ENCODE measurements at regions not wholly inside any gene's neighbourhood (a gene's known extent, or its start where the extent isn't known, plus 50 kb on each side); places are given as distances from the start of the nearest gene placed in this dataset.

- TF ChIP-seq CTCF (IDR thresholded peaks at IDR 0.05 in 8 of 11, conservative IDR thresholded peaks at IDR 0.05 in 3 of 11) (no peak), POLR2AphosphoS5 (IDR thresholded peaks at IDR 0.05) (no peak), POLR2A (IDR thresholded peaks at IDR 0.05) (no peak)
Measured at GRCh38 chr5:58156361-58156760, 303.5 kb downstream of the PLK2 start.

Data from spleen (tissue), 7 donors.